ENCODE measurements at regions not wholly inside any gene's neighbourhood (a gene's known extent, or its start where the extent isn't known, plus 50 kb on each side); places are given as distances from the start of the nearest gene placed in this dataset.

DNA sequence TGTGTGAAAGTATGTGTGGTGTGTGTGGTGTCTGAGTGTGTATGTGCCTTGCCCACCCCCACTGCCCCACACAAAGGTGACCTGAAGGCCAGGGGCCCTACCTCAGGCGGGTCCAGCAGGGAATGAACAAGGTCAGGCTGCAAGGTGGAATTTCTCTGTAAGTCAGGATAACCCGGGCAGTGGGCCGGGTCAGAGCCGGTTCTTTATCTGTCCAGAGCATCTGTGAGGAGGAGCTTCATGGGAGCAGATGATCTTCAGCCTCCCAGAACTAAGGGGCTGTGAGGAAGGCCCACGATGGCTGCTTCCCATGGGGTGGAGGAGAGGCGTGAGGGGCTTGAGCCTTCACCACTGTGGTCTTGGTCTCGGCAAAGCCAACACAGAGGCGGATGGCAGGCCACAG lies 150.3 kb downstream of the TFCP2L1 start:
- no peak for TF ChIP-seq TAF1 (IDR thresholded peaks at IDR 0.05; ENCODE audit: low read depth, low read length)
- no peak for TF ChIP-seq POLR2A (IDR thresholded peaks at IDR 0.05; ENCODE audit: low read depth, low read length)
- no peak for TF ChIP-seq POLR2AphosphoS5 (IDR thresholded peaks at IDR 0.05; ENCODE audit: low read depth, low read length)
- no peak for TF ChIP-seq SPI1 (IDR thresholded peaks at IDR 0.05; ENCODE audit: low read depth, low read length)
